HUES48 (cell line): ENCODE measurements at regions not wholly inside any gene's neighbourhood (a gene's known extent, or its start where the extent isn't known, plus 50 kb on each side); places are given as distances from the start of the nearest gene placed in this dataset.

ENCODE experiments used
- H3K27ac ChIP-seq: one replicate; pipeline ENCODE4 v1.7.0; 2013; ENCODE audit warnings: low read depth, low read length, inconsistent platforms
- H3K27me3 ChIP-seq: 2 replicates; pipeline ENCODE4 v1.6.1; 2013; ENCODE audit warnings: mild to moderate bottlenecking, low read length; ENCODE audit not compliant: control insufficient read depth, insufficient read depth
- H3K36me3 ChIP-seq: 2 replicates; pipeline ENCODE4 v1.6.1; 2013; ENCODE audit warnings: low read length; ENCODE audit not compliant: control insufficient read depth, insufficient read depth
- H3K4me1 ChIP-seq: 2 replicates; pipeline ENCODE4 v1.6.1; 2013; ENCODE audit warnings: mild to moderate bottlenecking, low read length; ENCODE audit not compliant: control insufficient read depth, insufficient read depth
- H3K4me3 ChIP-seq: 2 replicates; pipeline ENCODE4 v1.5.1; 2013; ENCODE audit warnings: mild to moderate bottlenecking, low read depth, low read length
- H3K9ac ChIP-seq: 2 replicates; pipeline ENCODE4 v1.6.1; 2013; ENCODE audit warnings: mild to moderate bottlenecking, low read depth, low read length, moderate library complexity
- H3K9me3 ChIP-seq: 2 replicates; pipeline ENCODE4 v1.6.1; 2013; ENCODE audit warnings: low read length; ENCODE audit not compliant: control insufficient read depth, insufficient read depth

DNA sequence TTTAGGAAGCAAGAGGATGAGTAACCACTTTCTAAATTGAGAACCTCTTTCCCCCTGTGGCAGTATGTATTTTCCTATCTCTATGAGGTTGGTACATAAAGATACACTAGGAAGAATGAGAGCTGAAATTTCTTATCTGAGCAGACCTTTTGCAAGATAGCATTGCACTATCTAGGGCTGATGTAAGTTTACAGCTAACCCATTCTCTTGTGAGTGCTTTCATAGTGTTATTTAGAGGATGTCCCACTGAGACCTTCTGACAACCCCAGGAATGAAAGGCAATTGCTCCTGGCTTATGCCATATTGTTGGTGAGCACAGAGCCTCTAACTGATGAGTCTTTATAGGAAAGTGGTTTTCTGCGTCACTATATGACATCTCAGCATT lies 1209.3 kb upstream of the CDH6 start:
- no peak overlapping the region for H3K4me3 ChIP-seq
- no peaks in the 10 kb centered on the region for H3K9me3 ChIP-seq
- H3K9ac ChIP-seq = no peak overlapping the region
- peaks cover 19% of the 10 kb centered on the region for H3K4me1 ChIP-seq
- no peak overlapping the region for H3K27ac ChIP-seq
- H3K36me3 ChIP-seq = no peaks in the 10 kb centered on the region
- H3K27me3 ChIP-seq = no peaks in the 10 kb centered on the region

DNA sequence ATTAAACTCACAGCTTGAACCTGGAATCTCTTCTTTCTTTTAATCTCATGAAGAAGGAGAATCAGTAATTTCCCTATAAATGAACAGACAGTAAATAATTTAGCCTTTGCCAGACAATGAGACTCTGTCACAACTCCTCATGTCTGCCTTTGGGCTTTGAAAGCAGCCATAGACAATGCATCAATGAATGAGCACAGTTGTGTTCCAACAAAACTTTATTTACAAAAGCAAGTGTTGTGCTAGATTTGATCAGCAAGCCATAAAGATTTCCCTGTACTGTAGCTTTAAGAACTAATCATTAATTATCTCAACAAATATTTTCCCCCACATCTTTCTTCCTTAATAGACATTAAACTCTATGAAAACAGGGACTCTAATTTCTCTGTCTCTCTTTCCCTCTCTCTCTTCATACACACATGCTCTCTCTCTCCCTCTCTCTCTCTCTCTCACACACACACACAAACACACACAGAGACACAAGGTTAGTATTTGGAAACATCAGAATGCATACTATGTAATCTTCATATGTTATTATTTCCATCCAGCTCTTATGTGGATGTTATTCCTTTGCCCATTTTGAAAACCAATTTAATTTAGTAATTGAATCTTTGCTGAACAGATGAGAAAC lies 1209.8 kb upstream of the CDH6 start:
- Histone ChIP-seq H3K9me3 (no peaks in the 10 kb centered on the region), H3K9ac (no peak overlapping the region), H3K4me3 (no peak overlapping the region), H3K4me1 (peaks cover 19% of the 10 kb centered on the region), H3K36me3 (no peaks in the 10 kb centered on the region), H3K27me3 (no peaks in the 10 kb centered on the region), H3K27ac (no peak overlapping the region)

DNA sequence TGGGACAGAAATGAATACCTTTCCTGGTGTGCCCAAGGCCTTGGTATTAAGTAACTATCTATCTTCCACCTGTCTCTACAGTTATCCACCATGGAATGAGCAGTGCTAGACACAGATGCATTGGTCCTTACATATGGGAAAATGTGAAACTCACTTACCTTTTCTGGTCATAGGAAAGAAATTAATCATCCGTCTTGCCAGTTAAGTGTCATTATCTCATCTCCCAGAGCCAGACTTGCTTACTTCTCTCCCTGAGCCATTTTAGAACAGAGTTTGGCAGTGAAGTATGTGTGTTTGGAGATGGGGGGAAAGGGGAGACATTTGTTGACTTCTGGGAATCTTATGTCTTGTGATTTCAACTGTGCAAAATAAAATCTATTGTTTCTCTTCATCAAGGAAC lies 1211.0 kb upstream of the CDH6 start:
- no peaks in the 10 kb centered on the region for H3K36me3 ChIP-seq
- H3K9ac ChIP-seq = no peak overlapping the region
- H3K27me3 ChIP-seq = no peaks in the 10 kb centered on the region
- no peak overlapping the region for H3K27ac ChIP-seq
- peaks cover 19% of the 10 kb centered on the region for H3K4me1 ChIP-seq
- no peak overlapping the region for H3K4me3 ChIP-seq
- no peaks in the 10 kb centered on the region for H3K9me3 ChIP-seq

DNA sequence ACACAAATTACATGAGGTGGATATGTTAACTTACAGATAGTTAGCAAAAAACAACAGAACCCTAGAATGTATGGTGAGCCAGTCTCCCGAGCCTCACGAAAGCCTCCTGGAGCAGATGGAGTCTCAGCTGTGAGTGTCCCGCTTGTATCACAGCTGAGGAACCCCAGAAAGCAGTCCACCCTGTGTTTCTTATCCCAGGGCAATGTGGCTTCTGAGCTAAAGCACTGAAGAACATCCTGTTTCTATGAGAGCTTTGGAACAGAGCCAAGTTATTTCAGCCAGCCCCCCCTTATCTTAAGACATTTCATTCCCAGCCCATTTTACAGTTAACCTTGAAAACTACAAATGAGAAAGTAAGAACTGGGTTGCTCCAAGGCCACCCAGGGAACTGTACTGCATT lies 1220.9 kb upstream of the CDH6 start:
- Histone ChIP-seq H3K27ac (no peak overlapping the region), H3K27me3 (no peaks in the 10 kb centered on the region), H3K9me3 (no peaks in the 10 kb centered on the region), H3K9ac (no peak overlapping the region), H3K36me3 (no peaks in the 10 kb centered on the region), H3K4me3 (no peak overlapping the region), H3K4me1 (no peaks in the 10 kb centered on the region)

DNA sequence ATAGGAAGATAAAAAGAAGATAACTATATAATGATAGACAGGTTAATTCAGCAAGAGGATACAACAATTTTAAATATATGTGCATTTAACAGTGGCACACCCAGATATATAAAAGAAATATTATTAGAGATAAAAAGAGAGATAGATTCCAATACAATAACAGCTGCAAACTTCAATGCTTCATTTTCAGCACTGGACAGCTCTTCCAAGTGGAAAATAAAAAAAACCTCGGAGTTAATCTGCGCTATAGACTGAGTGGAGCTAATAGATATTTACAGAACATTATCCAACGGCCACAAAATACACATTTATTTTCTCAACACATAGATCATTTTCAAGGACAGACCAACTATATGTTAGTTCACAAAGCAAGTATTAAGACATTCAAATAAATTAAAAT lies 1229.5 kb upstream of the CDH6 start:
- H3K27ac ChIP-seq = no peak overlapping the region
- H3K36me3 ChIP-seq = no peaks in the 10 kb centered on the region
- no peaks in the 10 kb centered on the region for H3K9me3 ChIP-seq
- H3K4me3 ChIP-seq = no peak overlapping the region
- H3K4me1 ChIP-seq = no peaks in the 10 kb centered on the region
- no peaks in the 10 kb centered on the region for H3K27me3 ChIP-seq
- H3K9ac ChIP-seq = no peak overlapping the region

- no peak overlapping the region for H3K4me3 ChIP-seq
- no peaks in the 10 kb centered on the region for H3K9me3 ChIP-seq
- no peak overlapping the region for H3K27ac ChIP-seq
These were observed 1233.2 kb upstream of the CDH6 start for GRCh38 chr5:29960323-29960722.

GRCh38 chr5:29950416-29951145 lies 1242.9 kb upstream of the CDH6 start:
- Histone ChIP-seq H3K27me3 (no peaks in the 10 kb centered on the region), H3K36me3 (no peaks in the 10 kb centered on the region), H3K9ac (no peak overlapping the region), H3K4me1 (peaks cover 10% of the 10 kb centered on the region; the same call in 1 of the 2 replicates), H3K4me3 (no peak overlapping the region), H3K9me3 (no peaks in the 10 kb centered on the region), H3K27ac (no peak overlapping the region)

More at GRCh38 chr5:29960323-29960722, 1233.2 kb upstream of the CDH6 start:
- Histone ChIP-seq H3K27me3 (no peaks in the 10 kb centered on the region), H3K4me1 (no peaks in the 10 kb centered on the region), H3K9ac (no peak overlapping the region), H3K36me3 (no peaks in the 10 kb centered on the region)

DNA sequence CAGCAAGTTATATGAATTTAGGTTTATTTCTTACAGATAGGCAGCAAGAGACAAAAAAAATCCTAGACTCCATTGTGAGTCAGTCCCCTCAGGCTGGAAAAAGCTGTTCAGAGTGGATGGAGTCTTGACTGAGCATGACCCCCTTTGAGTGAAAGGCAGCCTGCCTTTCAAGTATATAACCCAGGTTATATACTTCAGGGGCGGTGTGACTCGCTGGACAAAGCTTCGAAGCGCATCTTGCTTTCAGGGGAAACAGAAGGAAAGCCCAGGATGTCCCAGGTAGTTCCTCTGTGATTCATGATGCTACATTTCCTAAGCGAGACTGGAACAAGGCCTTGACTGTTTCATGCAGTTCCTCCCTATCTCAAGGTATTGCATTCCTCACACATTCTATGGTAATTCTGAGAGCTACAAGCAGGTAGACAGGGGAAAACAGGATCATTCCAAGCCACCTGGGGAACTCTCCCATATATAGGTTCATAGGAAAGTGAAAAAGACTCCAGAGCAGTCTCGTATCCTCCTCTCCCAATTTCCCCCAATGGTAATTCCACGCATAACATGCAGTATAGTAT lies 1244.1 kb upstream of the CDH6 start:
- H3K36me3 ChIP-seq = no peaks in the 10 kb centered on the region
- H3K27ac ChIP-seq = no peak overlapping the region
- H3K9ac ChIP-seq = no peak overlapping the region
- peaks cover 10% of the 10 kb centered on the region; the same call in 1 of the 2 replicates for H3K4me1 ChIP-seq
- H3K4me3 ChIP-seq = no peak overlapping the region
- H3K9me3 ChIP-seq = no peaks in the 10 kb centered on the region
- no peaks in the 10 kb centered on the region for H3K27me3 ChIP-seq

DNA sequence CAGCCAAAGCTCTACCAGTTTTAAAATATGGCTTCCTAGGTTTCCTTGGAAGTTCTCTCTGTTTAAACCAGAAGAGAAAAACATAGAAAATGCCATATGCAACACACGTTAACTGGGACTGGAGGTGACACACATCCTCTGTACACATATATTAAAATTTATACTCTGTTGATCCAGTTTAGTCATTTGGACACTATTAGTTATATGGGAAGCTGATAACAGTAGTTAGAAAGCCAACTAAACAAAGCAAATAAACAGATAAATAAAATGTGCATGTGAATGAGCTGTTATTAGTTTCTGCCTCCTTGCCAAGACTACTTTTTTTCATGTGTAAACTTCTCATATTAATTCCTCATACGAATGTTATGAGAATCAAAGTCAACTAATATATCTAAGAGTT lies 1249.2 kb upstream of the CDH6 start:
- no peak overlapping the region for H3K27ac ChIP-seq
- H3K4me1 ChIP-seq = peaks cover 7% of the 10 kb centered on the region; the same call in 1 of the 2 replicates
- no peaks in the 10 kb centered on the region for H3K9me3 ChIP-seq
- H3K27me3 ChIP-seq = no peaks in the 10 kb centered on the region
- no peak overlapping the region for H3K9ac ChIP-seq
- H3K36me3 ChIP-seq = no peaks in the 10 kb centered on the region
- H3K4me3 ChIP-seq = no peak overlapping the region

DNA sequence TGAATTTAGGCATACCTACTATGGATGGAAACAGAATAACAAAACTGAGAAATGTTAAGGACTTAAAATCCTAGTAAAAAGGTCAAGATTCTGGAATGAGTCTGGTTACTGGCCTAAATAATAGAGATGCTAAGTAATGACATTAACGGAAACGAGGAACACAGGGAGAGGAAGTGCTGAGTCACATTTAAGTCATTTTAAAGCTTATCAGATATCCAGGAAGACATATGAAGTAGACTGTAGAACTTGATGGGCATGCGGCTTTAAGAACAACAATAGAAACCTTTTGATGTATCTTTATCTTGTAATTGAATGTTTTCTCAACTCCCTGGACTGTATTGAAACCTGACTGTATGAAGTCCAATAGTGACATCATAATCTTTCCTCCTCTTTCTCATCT lies 1251.4 kb upstream of the CDH6 start:
- no peaks in the 10 kb centered on the region for H3K27me3 ChIP-seq
- H3K9me3 ChIP-seq = no peaks in the 10 kb centered on the region
- 0 out of 2 replicates have a peak, but pooled peaks cover 4% of the 10 kb centered on the region for H3K4me1 ChIP-seq
- H3K4me3 ChIP-seq = no peak overlapping the region
- no peak overlapping the region for H3K9ac ChIP-seq
- no peaks in the 10 kb centered on the region for H3K36me3 ChIP-seq
- H3K27ac ChIP-seq = no peak overlapping the region

DNA sequence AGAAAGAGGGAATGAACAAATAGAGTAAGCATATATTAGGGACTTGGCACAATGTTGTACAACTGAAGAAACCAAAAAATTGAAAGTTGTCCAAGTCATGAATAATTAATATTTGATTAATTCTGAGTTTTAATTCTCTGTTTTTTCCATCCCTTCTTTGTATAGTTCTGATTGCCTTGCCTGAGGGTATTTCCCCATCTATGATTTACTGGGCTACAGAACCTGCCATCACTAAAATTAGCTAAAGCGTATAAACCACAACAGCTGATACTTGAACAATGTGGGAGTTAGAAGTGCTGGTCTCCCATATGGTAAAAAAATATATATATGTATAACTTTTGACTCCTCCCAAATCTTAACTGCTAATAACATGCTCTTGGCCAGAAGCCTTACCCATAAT lies 1253.5 kb upstream of the CDH6 start:
- H3K27ac ChIP-seq = no peak overlapping the region
- H3K9me3 ChIP-seq = no peaks in the 10 kb centered on the region
- H3K4me3 ChIP-seq = no peak overlapping the region
- no peaks in the 10 kb centered on the region for H3K36me3 ChIP-seq
- no peak overlapping the region for H3K9ac ChIP-seq
- H3K4me1 ChIP-seq = 0 out of 2 replicates have a peak, but pooled peaks cover 4% of the 10 kb centered on the region
- H3K27me3 ChIP-seq = no peaks in the 10 kb centered on the region
